SU-DHL-6 (cell line): ENCODE measurements at regions not wholly inside any gene's neighbourhood (a gene's known extent, or its start where the extent isn't known, plus 50 kb on each side); places are given as distances from the start of the nearest gene placed in this dataset.

ENCODE experiments used
- EZH2phosphoT487 ChIP-seq: fragments of 200-600 bp; sonication (generic), shearing (Covaris generic); conservative IDR thresholded peaks from 2 replicates; pipeline ENCODE4 v1.6.1; 2018; ENCODE audit warnings: mild to moderate bottlenecking, antibody characterized with exemption, low read length, moderate library complexity, mixed read lengths
- TF ChIP-seq, protein P1 (sequence below): fragments of 200-600 bp; sonication (generic); IDR thresholded peaks from one replicate; pipeline ENCODE4 v1.5.1; 2017; ENCODE audit warnings: antibody characterized with exemption, mild to moderate bottlenecking, low read length, moderate library complexity; ENCODE audit not compliant: insufficient read depth, poor library complexity, severe bottlenecking

DNA sequence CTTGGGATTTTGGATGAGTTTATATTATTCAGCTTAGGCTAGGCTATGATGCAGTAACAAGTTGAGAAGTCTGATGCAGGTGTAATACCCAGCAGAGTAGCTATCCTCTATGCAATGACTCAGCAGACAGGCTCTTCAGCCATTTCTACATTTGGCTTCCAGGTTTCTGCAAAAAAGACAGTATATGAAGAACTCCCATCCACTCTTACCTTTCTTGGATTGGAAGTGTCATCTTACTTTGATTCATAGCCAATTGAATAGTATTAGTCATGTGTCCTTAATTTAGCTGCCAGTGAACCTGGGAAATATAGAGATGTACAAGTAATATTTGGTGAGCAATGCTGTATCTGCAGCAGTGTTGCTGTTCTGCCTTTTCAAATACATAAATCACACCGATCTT, 127.8 kb upstream of the NPSR1 start:
- TF ChIP-seq, protein P1, sequence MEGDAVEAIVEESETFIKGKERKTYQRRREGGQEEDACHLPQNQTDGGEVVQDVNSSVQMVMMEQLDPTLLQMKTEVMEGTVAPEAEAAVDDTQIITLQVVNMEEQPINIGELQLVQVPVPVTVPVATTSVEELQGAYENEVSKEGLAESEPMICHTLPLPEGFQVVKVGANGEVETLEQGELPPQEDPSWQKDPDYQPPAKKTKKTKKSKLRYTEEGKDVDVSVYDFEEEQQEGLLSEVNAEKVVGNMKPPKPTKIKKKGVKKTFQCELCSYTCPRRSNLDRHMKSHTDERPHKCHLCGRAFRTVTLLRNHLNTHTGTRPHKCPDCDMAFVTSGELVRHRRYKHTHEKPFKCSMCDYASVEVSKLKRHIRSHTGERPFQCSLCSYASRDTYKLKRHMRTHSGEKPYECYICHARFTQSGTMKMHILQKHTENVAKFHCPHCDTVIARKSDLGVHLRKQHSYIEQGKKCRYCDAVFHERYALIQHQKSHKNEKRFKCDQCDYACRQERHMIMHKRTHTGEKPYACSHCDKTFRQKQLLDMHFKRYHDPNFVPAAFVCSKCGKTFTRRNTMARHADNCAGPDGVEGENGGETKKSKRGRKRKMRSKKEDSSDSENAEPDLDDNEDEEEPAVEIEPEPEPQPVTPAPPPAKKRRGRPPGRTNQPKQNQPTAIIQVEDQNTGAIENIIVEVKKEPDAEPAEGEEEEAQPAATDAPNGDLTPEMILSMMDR = no peak
- TF ChIP-seq EZH2phosphoT487 = no peak
